Esophagus muscularis mucosa (tissue), 3 donors: ENCODE measurements at regions not wholly inside any gene's neighbourhood (a gene's known extent, or its start where the extent isn't known, plus 50 kb on each side); places are given as distances from the start of the nearest gene placed in this dataset.

ENCODE experiments used
- CTCF ChIP-seq, 3 experiments: fragments of 200-600 bp in 2 of 3; fragments of 450-650 bp in 1 of 3; sonication (generic) in 2 of 3; IDR thresholded peaks; one replicate each; pipeline ENCODE4 v1.5.1; 2017 to 2019; ENCODE audit warnings: antibody characterized with exemption in 3 of 3, mild to moderate bottlenecking in 2 of 3, moderate library complexity in 1 of 3
- EP300 ChIP-seq: sonication (generic); formaldehyde crosslinking; IDR thresholded peaks from one replicate; pipeline ENCODE4 v1.6.1; 2017; ENCODE audit warnings: antibody characterized with exemption

- TF ChIP-seq CTCF (IDR thresholded peaks at IDR 0.05) (no peak), EP300 (no peak)
Measured at GRCh38 chr15:39242345-39242744, 338.5 kb upstream of the THBS1 start.
